ENCODE measurements at regions not wholly inside any gene's neighbourhood (a gene's known extent, or its start where the extent isn't known, plus 50 kb on each side); places are given as distances from the start of the nearest gene placed in this dataset.

DNA sequence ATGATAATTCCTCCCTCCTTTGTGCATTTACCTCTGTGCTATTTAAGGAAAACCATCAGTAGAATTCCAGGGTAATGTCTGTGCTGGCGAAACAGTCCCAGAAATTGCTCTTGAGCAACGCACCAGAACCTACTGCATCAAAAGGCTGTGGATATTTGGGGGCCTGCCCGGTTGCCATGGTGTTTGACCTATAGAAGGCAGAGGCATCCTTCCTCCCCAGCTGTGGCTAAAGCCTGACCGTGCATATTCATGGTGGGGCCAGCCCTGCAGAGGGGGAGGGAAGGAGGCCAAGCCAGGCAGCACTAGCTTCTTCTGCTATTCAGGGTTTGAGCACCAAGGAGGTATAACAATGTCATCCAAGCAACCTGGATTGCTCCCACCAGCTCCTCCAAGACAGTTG is 215.0 kb upstream of the E2F8 start:
- no peak for TF ChIP-seq CTCF (conservative IDR thresholded peaks at IDR 0.05; ENCODE audit: low read depth in 2 of 2)
- no peak for TF ChIP-seq STAT1 (IDR thresholded peaks at IDR 0.05; ENCODE audit: unreplicated experiment)
